GM12878 (cell line): ENCODE measurements at regions not wholly inside any gene's neighbourhood (a gene's known extent, or its start where the extent isn't known, plus 50 kb on each side); places are given as distances from the start of the nearest gene placed in this dataset.
A peak's percentile ranks its signal among the peaks of the same experiment; 100 is the strongest.

Source experiments
- ATAC-seq: fragments of 200-7000 bp; cut with Tn5 transposase; 3 replicates; pipeline ENCODE4 v1.9.1; 2020; ENCODE audit warnings: mild to moderate bottlenecking, moderate library complexity
- BruUV-seq: library from RNA; stranded (reverse); fragments of 400-500 nt; replicated peaks from 2 replicates; lab custom pipeline; 2021; lab: Mats Ljungman, UMichigan
- CTCF ChIA-PET: fragments of 300-600 bp; sonication (Branson Sonifier 250); formaldehyde crosslinking; extraction: SDS; loops from one replicate; lab custom pipeline; 2021; ENCODE audit warnings: inconsistent platforms; lab: Yijun Ruan, JAX
- POLR2A ChIA-PET: fragments of 350-600 bp; formaldehyde crosslinking; extraction: SDS; loops from one replicate; lab custom pipeline; 2021; ENCODE audit warnings: inconsistent platforms; lab: Charles Lee
- RAD21 ChIA-PET: fragments of 300-600 bp; sonication (Branson Sonifier 250); formaldehyde crosslinking; loops from one replicate; lab custom pipeline; 2023; ENCODE audit warnings: antibody characterized with exemption; ENCODE audit not compliant: unreplicated experiment; lab: Charles Lee
- SMC1A ChIA-PET: fragments of 300-600 bp; sonication (Branson Sonifier 250); formaldehyde crosslinking; loops from one replicate; lab custom pipeline; 2023; ENCODE audit not compliant: unreplicated experiment, uncharacterized antibody; lab: Charles Lee
- DNase-seq: peaks from one replicate; pipeline ENCODE4 v3.0.0-alpha.2; 2011; ENCODE audit warnings: low read depth, low spot score
- FAIRE-seq: peaks from 3 replicates; lab custom pipeline; 2011; peaks lifted over from hg19 to GRCh38; lab: Jason Lieb, UNC
- H2AFZ ChIP-seq: 2 replicates; pipeline ENCODE4 v1.6.0; 2011; ENCODE audit warnings: low read depth, low read length, control low read depth; ENCODE audit not compliant: control insufficient read depth
- H3K27ac ChIP-seq: 2 replicates; pipeline ENCODE4 v1.5.1; 2011; ENCODE audit warnings: control low read depth; ENCODE audit not compliant: control insufficient read depth, insufficient read depth
- H3K27me3 ChIP-seq, 2 experiments: replicated peaks in 1 of 2; 2 replicates each; pipeline versions ENCODE4 v1.6.0 to v1.6.1; 2011; ENCODE audit warnings: low read length in 1 of 2; ENCODE audit not compliant: control insufficient read depth in 2 of 2, insufficient read depth in 2 of 2
- H3K36me3 ChIP-seq, 2 experiments: 2 replicates each; pipeline ENCODE4 v1.5.1; 2011; ENCODE audit warnings: low read length in 1 of 2; ENCODE audit not compliant: control insufficient read depth in 2 of 2, insufficient read depth in 2 of 2
- H3K4me1 ChIP-seq: 2 replicates; pipeline ENCODE4 v1.6.1; 2011; ENCODE audit warnings: mild to moderate bottlenecking, low read length, moderate library complexity, mixed read lengths; ENCODE audit not compliant: control insufficient read depth, insufficient read depth
- H3K4me2 ChIP-seq: 2 replicates; pipeline ENCODE4 v1.6.0; 2011; ENCODE audit warnings: control low read depth; ENCODE audit not compliant: control insufficient read depth, insufficient read depth
- H3K4me3 ChIP-seq: fragments of 200-600 bp; sonication (generic); 2 replicates; pipeline ENCODE4 v1.5.1; 2016
- H3K79me2 ChIP-seq: 2 replicates; pipeline ENCODE4 v1.6.0; 2011; ENCODE audit warnings: low read length; ENCODE audit not compliant: control insufficient read depth, insufficient read depth
- H3K9ac ChIP-seq: 2 replicates; pipeline ENCODE4 v1.8.0; 2011; ENCODE audit warnings: low read length, control low read depth, mixed read lengths; ENCODE audit not compliant: control insufficient read depth, insufficient read depth
- H3K9me3 ChIP-seq: replicated peaks from 3 replicates; pipeline ENCODE4 v1.5.1; 2011; ENCODE audit warnings: mild to moderate bottlenecking, low read length; ENCODE audit not compliant: control insufficient read depth, insufficient read depth
- H4K20me1 ChIP-seq: 2 replicates; pipeline ENCODE4 v1.6.0; 2011; ENCODE audit not compliant: control insufficient read depth, insufficient read depth
- CBFB ChIP-seq: IDR thresholded peaks from 2 replicates; pipeline ENCODE4 v1.6.1; 2016; ENCODE audit warnings: antibody characterized with exemption, low read depth
- JUNB ChIP-seq: IDR thresholded peaks from 2 replicates; pipeline ENCODE4 v1.6.1; 2016; ENCODE audit warnings: antibody characterized with exemption, mild to moderate bottlenecking
- NFIC ChIP-seq: IDR thresholded peaks from 2 replicates; pipeline ENCODE4 v1.6.1; 2012; ENCODE audit warnings: low read depth, mild to moderate bottlenecking, inconsistent platforms, low read length, moderate library complexity
- RUNX3 ChIP-seq: IDR thresholded peaks from 2 replicates; pipeline ENCODE4 v1.6.1; 2012; ENCODE audit warnings: low read length, inconsistent platforms
- ZSCAN29 ChIP-seq: fragments of 450-650 bp; IDR thresholded peaks from 2 replicates; pipeline ENCODE4 v1.6.1; 2017; ENCODE audit warnings: mild to moderate bottlenecking, moderate library complexity
- WGBS: methylation state at CpG from one replicate; pipeline ENCODE4 v1.1.6; 2016; ENCODE audit warnings: low lambda C conversion rate; ENCODE audit not compliant: insufficient replicate concordance, insufficient coverage; ENCODE audit errors: missing lambda C conversion rate; 5-methylcytosine and 5-hydroxymethylcytosine counted together
- in situ Hi-C: fragments of 300-500 bp; cut with MboI; formaldehyde crosslinking; loops from 9 replicates; pipeline ENCODE4 v1.14.3; 2018; ENCODE audit warnings: mixed read lengths
- intact Hi-C: fragments of 100-400 bp; cut with micrococcal nuclease; formaldehyde crosslinking; loops from one replicate; pipeline ENCODE4 v1.14.2; 2022; ENCODE audit not compliant: unreplicated experiment

- peak overlapping the region; percentile 33 for H3K4me3 ChIP-seq
- POLR2A ChIA-PET = interaction anchor here (1.3 kb wide), 1 partner anchor 109 kb away, joined by 3 read pairs; no protein-coding TSS in a partner anchor
- no peaks in the 10 kb centered on the region for H3K36me3 ChIP-seq
- H3K27me3 ChIP-seq = no peaks in the 10 kb centered on the region
- peak overlapping the region; percentile 46; the same call in 1 of the 2 replicates for H3K9ac ChIP-seq
- RAD21 ChIA-PET = interaction anchor here (0.8 to 4.0 kb wide), 18 partner anchors 22 to 263 kb away, joined by 3 to 26 read pairs (median 5); no protein-coding TSS in a partner anchor
- H2AFZ ChIP-seq = peak overlapping the region; percentile 98
- in situ Hi-C loops = loop anchor here (10.0 to 25.0 kb wide), 3 partner anchors 128 to 1846 kb away; partner anchors contain the start of genes RGMB and RIOK2
- H4K20me1 ChIP-seq = no peaks in the 10 kb centered on the region
- CTCF ChIA-PET = interaction anchor here (0.6 to 4.0 kb wide), 31 partner anchors 8 to 299 kb away, joined by 3 to 46 read pairs (median 5); partner anchors contain the start of gene RGMB
- peak; percentile 60; the same call in 1 of the 2 replicates for TF ChIP-seq RUNX3
- peak; percentile 72 for TF ChIP-seq JUNB
- peak; percentile 16 for TF ChIP-seq NFIC
- TF ChIP-seq ZSCAN29 = no peak
- peak; percentile 19; the same call in 1 of the 2 replicates for TF ChIP-seq CBFB
- TF ChIP-seq, all 136 proteins: peak for 4
- BruUV-seq = no TSS peak
- H3K9me3 ChIP-seq = no peaks in the 10 kb centered on the region; the same call in 2 of the 3 replicates
- intact Hi-C loops = loop anchor here (1.0 to 2.0 kb wide), 2 partner anchors 27 to 260 kb away; partner anchors contain the start of gene RGMB
- SMC1A ChIA-PET = interaction anchor here (0.6 to 4.0 kb wide), 27 partner anchors 12 to 262 kb away, joined by 3 to 43 read pairs (median 5); no protein-coding TSS in a partner anchor
- H3K4me2 ChIP-seq = peak overlapping the region; percentile 93
- 0% methylated on average over 5 of the region's 5 CpGs for WGBS
- H3K4me1 ChIP-seq = peaks cover 47% of the 10 kb centered on the region
- ATAC-seq = peak; percentile 16
- FAIRE-seq = no peak
- no peak for DNase-seq
- H3K27ac ChIP-seq = peak overlapping the region; percentile 69
- H3K79me2 ChIP-seq = no peaks in the 10 kb centered on the region
Measured at GRCh38 chr5:99033014-99033900, 104.5 kb upstream of the CHD1 start.
